ENCODE measurements at regions not wholly inside any gene's neighbourhood (a gene's known extent, or its start where the extent isn't known, plus 50 kb on each side); places are given as distances from the start of the nearest gene placed in this dataset.
"Not testable (repeated sequence)": the region's sequence is repeated elsewhere in the genome, so short reads cannot be mapped to it uniquely, and the experiment has no call there.

- DNase-seq: no peak
- H3K27ac Mint-ChIP-seq: no peak overlapping the region
- no peak overlapping the region for H3K4me3 Mint-ChIP-seq
- H3K9me3 Mint-ChIP-seq: peaks cover 3% of the 10 kb centered on the region
- no peaks in the 10 kb centered on the region for H3K4me1 Mint-ChIP-seq
- no peaks in the 10 kb centered on the region for H3K27me3 Mint-ChIP-seq
- H3K36me3 Mint-ChIP-seq: no peaks in the 10 kb centered on the region
These were observed 206.6 kb downstream of the MAT2B start for GRCh38 chr5:163712011-163712410.

DNA sequence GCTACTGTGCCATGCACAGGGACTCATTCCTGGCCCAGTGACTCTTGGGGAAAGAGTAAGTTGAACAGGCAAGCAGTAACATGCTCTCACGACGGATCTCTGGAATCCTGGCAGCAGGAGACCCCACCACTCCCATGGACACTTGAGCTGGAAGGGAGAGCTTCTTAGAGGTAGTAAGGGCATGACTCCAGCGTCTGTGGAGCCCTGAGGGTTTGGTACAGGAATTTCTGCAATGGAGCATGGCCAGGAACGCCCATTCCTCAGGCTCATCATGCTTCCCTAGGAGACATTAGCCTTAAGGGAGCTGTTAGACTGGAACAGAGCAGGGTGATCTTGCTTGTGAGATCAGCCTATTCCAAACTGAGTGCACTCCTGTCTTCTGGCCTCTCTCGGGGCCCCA, 212.9 kb downstream of the MAT2B start:
- H3K27ac Mint-ChIP-seq: no peak overlapping the region
- H3K36me3 Mint-ChIP-seq: no peaks in the 10 kb centered on the region
- H3K4me3 Mint-ChIP-seq: no peak overlapping the region
- no peaks in the 10 kb centered on the region for H3K27me3 Mint-ChIP-seq
- DNase-seq: no peak
- peaks cover 5% of the 10 kb centered on the region for H3K9me3 Mint-ChIP-seq
- no peaks in the 10 kb centered on the region for H3K4me1 Mint-ChIP-seq

DNA sequence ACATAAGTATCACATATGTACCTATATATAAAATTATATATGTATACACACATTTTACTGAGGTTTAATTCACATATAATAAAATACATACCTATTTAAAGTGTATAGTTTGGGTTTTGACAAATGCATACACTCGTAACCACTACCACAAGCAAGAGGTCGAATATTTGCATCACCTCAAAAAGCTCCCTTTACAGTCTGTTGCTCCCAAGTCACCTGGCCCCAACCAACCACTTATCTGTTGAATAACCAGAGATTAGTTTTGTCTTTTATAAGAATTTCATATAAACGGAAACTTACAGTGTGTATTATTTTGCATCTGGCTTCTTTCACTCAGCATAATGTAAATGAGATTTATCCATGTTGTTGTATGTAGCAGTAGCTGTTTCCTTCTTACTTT, 218.9 kb downstream of the MAT2B start:
- Mint-ChIP-seq H3K36me3 (no peaks in the 10 kb centered on the region), H3K4me3 (no peak overlapping the region), H3K27me3 (no peaks in the 10 kb centered on the region), H3K4me1 (no peaks in the 10 kb centered on the region), H3K27ac (no peak overlapping the region), H3K9me3 (peaks cover 3% of the 10 kb centered on the region)
- DNase-seq: no peak

- DNase-seq: no peak
- no peaks in the 10 kb centered on the region for H3K36me3 Mint-ChIP-seq
- peaks cover 3% of the 10 kb centered on the region for H3K9me3 Mint-ChIP-seq
- H3K4me3 Mint-ChIP-seq: no peak overlapping the region
- H3K27me3 Mint-ChIP-seq: no peaks in the 10 kb centered on the region
- no peaks in the 10 kb centered on the region for H3K4me1 Mint-ChIP-seq
- no peak overlapping the region for H3K27ac Mint-ChIP-seq
These were observed 221.6 kb downstream of the MAT2B start for GRCh38 chr5:163727028-163727427.

- no peaks in the 10 kb centered on the region for H3K36me3 Mint-ChIP-seq
- no peak overlapping the region for H3K4me3 Mint-ChIP-seq
- H3K27ac Mint-ChIP-seq: no peak overlapping the region
- H3K4me1 Mint-ChIP-seq: no peaks in the 10 kb centered on the region
- H3K27me3 Mint-ChIP-seq: no peaks in the 10 kb centered on the region
- H3K9me3 Mint-ChIP-seq: peaks cover 3% of the 10 kb centered on the region
- no peak for DNase-seq
These were observed 224.9 kb downstream of the MAT2B start for GRCh38 chr5:163730206-163730756.

DNA sequence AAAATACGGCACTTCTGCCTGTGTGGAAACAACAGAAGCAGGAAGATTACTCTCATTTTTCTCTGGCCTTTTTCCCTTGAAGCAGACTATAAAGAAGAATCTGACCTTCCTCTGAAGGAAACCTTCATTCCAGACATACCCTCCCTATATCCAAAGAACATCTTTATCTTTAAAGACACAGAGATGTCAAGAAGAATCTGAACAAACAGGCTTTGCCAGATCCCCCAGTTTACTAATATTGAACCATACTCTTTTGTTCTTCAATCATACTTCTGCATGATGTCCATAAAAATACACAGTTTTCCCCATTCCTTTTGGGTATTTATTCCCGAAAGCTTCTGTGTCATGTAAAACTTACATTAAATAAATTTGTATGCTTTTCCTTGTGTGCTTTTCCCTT, 225.8 kb downstream of the MAT2B start:
- Mint-ChIP-seq H3K4me3 (no peak overlapping the region), H3K36me3 (no peaks in the 10 kb centered on the region), H3K27me3 (no peaks in the 10 kb centered on the region), H3K9me3 (peaks cover 3% of the 10 kb centered on the region), H3K27ac (no peak overlapping the region), H3K4me1 (no peaks in the 10 kb centered on the region)
- no peak for DNase-seq

DNA sequence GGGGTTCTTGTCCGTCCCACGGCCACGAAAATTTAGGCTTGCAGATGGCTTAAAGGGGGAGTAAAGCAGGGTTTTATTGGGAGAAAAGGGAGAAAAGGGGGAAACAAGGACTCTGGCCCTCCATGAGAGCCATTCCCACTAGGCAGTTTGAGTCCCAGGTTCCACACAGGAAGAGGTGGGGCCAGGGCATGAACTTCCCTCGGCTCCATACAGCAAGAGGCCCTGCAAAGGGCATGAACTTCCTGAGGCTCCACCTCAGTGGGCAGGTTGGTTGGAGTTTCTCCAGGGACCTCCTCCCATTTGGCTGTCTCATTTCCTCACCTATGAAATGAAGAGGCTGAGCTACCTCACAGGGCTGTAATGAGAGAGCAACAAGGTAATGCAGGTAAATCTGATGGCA, 229.7 kb downstream of the MAT2B start:
- H3K4me1 Mint-ChIP-seq: no peaks in the 10 kb centered on the region

GRCh38 chr5:163747586-163747985, 242.2 kb downstream of the MAT2B start:
- Mint-ChIP-seq H3K4me1 (no peaks in the 10 kb centered on the region), H3K27ac (no peak overlapping the region), H3K36me3 (no peaks in the 10 kb centered on the region), H3K4me3 (no peak overlapping the region), H3K27me3 (no peaks in the 10 kb centered on the region), H3K9me3 (peaks cover 2% of the 10 kb centered on the region)
- DNase-seq: no peak

More for the DNA sequence above, 229.7 kb downstream of the MAT2B start:
- no peak overlapping the region for H3K4me3 Mint-ChIP-seq
- no peak overlapping the region for H3K27ac Mint-ChIP-seq
- H3K36me3 Mint-ChIP-seq: no peaks in the 10 kb centered on the region
- DNase-seq: no peak
- peaks cover 2% of the 10 kb centered on the region for H3K9me3 Mint-ChIP-seq
- H3K27me3 Mint-ChIP-seq: no peaks in the 10 kb centered on the region

- Mint-ChIP-seq H3K4me3 (no peak overlapping the region), H3K36me3 (no peaks in the 10 kb centered on the region), H3K27ac (no peak overlapping the region), H3K4me1 (no peaks in the 10 kb centered on the region), H3K27me3 (no peaks in the 10 kb centered on the region), H3K9me3 (peaks cover 2% of the 10 kb centered on the region)
- no peak for DNase-seq
These were observed 243.5 kb downstream of the MAT2B start for GRCh38 chr5:163748934-163749333.

GRCh38 chr5:163750415-163750814, 245.0 kb downstream of the MAT2B start:
- not testable (repeated sequence) for H3K9me3 Mint-ChIP-seq, H3K27me3 Mint-ChIP-seq, DNase-seq, H3K36me3 Mint-ChIP-seq, H3K4me3 Mint-ChIP-seq, H3K27ac Mint-ChIP-seq, H3K4me1 Mint-ChIP-seq

- Mint-ChIP-seq H3K4me3 (no peak overlapping the region), H3K4me1 (no peaks in the 10 kb centered on the region), H3K9me3 (peaks cover 3% of the 10 kb centered on the region), H3K36me3 (no peaks in the 10 kb centered on the region), H3K27ac (no peak overlapping the region), H3K27me3 (no peaks in the 10 kb centered on the region)
- DNase-seq: no peak
These were observed 250.1 kb downstream of the MAT2B start for GRCh38 chr5:163755505-163755904.

DNA sequence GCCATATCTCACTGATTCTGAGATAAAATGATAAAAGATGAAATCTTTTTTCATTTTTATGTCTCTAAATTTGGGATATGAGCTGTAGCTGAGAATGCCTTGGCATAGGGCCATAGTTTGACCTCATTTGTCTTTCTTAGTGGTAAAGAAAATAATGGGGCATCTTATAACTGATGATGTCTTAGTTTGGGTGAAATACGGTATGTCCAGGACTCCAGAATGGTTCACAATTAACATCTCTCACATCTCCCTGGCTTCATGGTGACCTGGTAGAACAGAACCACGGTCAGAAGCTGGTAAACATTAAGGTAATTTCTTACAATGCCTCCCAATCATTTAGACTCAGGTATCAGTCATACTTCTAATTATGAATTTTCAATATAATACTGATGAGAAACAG, 250.8 kb downstream of the MAT2B start:
- peaks cover 3% of the 10 kb centered on the region for H3K9me3 Mint-ChIP-seq
- no peak for DNase-seq
- H3K27ac Mint-ChIP-seq: no peak overlapping the region
- no peaks in the 10 kb centered on the region for H3K36me3 Mint-ChIP-seq
- H3K27me3 Mint-ChIP-seq: no peaks in the 10 kb centered on the region
- no peak overlapping the region for H3K4me3 Mint-ChIP-seq
- no peaks in the 10 kb centered on the region for H3K4me1 Mint-ChIP-seq

DNA sequence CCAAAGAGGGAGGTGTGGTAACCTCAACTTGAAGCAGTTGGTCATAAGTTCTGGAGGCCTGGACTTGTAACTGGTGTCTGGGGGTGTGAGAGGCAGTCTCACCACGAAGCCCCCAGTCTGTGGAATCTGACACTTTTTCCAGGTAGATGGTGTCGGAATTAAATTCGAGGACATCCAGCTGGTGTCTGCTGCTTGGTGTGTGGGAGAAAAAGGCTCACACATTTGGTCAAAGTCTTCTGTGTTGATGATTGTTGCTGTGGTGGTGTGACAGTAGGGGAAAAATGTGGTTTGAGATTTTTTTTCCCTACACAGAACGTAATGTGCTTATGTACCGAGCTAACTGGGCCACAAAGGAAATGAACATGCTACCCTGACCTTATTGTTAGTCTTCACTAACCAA, 251.9 kb downstream of the MAT2B start:
- no peak overlapping the region for H3K27ac Mint-ChIP-seq
- no peaks in the 10 kb centered on the region for H3K27me3 Mint-ChIP-seq
- H3K9me3 Mint-ChIP-seq: peaks cover 1% of the 10 kb centered on the region
- no peaks in the 10 kb centered on the region for H3K4me1 Mint-ChIP-seq
- no peak for DNase-seq
- H3K4me3 Mint-ChIP-seq: no peak overlapping the region
- H3K36me3 Mint-ChIP-seq: no peaks in the 10 kb centered on the region

DNA sequence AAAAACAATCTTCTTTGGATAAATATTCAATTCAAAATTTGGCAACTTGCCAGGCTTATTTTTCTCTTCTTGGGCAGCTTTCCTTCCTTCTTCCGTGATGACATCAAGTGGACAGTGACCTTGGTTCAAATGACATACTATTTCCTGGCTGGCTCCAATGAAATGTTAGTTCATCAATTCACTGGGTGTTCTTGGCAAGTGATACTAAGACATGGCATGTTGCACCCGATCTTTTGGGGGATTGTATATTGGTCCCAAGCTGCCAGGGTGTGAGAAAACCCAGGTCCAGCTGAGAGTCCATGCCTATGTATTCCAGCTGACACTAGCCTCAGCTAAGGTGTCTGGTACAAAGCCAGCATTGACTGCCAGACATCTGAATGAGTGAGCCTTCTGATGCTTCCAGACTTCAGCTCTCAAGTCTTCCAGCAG, 252.9 kb downstream of the MAT2B start:
- no peaks in the 10 kb centered on the region for H3K36me3 Mint-ChIP-seq
- DNase-seq: no peak
- no peak overlapping the region for H3K27ac Mint-ChIP-seq
- no peak overlapping the region for H3K4me3 Mint-ChIP-seq
- no peaks in the 10 kb centered on the region for H3K4me1 Mint-ChIP-seq
- H3K9me3 Mint-ChIP-seq: peaks cover 1% of the 10 kb centered on the region
- no peaks in the 10 kb centered on the region for H3K27me3 Mint-ChIP-seq

DNA sequence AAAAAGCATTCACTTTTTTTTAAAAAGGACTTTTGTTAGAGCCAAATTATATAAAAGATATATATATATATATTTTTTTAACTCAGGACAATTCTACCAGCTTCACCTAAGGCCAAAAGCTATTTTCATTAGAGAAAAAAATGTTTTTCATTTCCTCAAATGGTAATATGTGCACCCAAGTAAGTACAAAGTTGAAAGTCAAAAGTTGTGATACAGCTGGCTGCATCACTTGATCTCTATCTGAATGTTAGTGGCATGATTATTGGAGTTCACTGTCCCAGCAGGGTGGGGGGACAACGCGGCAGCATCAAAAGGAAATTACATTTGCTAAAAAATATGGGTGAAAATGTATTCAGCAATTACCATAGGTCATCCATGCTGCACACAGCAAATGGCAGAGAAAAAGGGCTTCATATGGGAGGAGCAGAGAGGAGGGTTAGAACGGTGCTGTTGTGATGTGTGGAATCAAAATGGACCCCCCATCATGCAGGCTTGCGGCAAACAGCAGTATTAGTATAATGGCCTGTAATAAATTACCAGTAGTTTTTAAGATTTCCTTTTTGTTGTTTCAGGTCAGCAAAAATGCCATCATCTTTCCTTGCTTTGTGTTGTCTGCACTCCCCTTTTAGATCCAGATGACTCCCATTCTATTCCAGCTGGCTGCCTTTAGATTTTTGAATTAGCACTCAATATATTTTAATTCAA, 253.7 kb downstream of the MAT2B start:
- H3K4me3 Mint-ChIP-seq: no peak overlapping the region
- H3K27ac Mint-ChIP-seq: no peak overlapping the region
- no peak for DNase-seq
- H3K27me3 Mint-ChIP-seq: no peaks in the 10 kb centered on the region
- no peaks in the 10 kb centered on the region for H3K4me1 Mint-ChIP-seq
- peaks cover 1% of the 10 kb centered on the region for H3K9me3 Mint-ChIP-seq
- H3K36me3 Mint-ChIP-seq: no peaks in the 10 kb centered on the region

- Mint-ChIP-seq H3K36me3 (no peaks in the 10 kb centered on the region), H3K9me3 (peaks cover 1% of the 10 kb centered on the region), H3K27me3 (no peaks in the 10 kb centered on the region), H3K4me1 (no peaks in the 10 kb centered on the region), H3K27ac (no peak overlapping the region), H3K4me3 (no peak overlapping the region)
- DNase-seq: no peak
These were observed 255.1 kb downstream of the MAT2B start for GRCh38 chr5:163760498-163760897.

Data from activated naive CD8-positive, alpha-beta T cell treated with anti-CD3 and anti-CD28 coated beads for 36 hours (primary cell).